ENCODE measurements at regions not wholly inside any gene's neighbourhood (a gene's known extent, or its start where the extent isn't known, plus 50 kb on each side); places are given as distances from the start of the nearest gene placed in this dataset.
"Not testable (repeated sequence)": the region's sequence is repeated elsewhere in the genome, so short reads cannot be mapped to it uniquely, and the experiment has no call there.

DNA sequence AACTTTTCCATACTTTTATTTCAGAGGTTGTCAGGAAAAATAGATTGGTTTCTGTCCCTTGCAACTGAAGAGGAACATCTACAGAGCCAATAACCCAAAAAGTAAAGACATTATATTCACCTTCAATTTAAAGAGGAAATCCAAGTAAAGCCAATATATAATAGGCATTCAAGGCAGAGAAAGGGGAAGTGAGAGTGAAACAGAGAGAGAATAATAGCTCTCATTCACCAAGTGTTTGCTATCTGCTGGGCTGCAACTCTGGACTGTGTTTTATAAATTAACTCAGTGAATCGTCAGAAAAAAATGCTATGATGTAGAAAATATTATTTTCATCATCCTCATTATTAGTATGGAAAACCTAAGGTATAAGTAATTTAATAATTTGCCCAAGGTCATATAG, 448.5 kb downstream of the TRAM1L1 start:
- H3K27ac ChIP-seq: no peak overlapping the region
- in situ Hi-C loops (cut with HindIII; ENCODE audit: low pct_ligation_motif_present, low sequenced_read_pairs): no loop called here
- no peaks in the 10 kb centered on the region for H3K27me3 ChIP-seq (replicated peaks)
- TF ChIP-seq, protein P1, sequence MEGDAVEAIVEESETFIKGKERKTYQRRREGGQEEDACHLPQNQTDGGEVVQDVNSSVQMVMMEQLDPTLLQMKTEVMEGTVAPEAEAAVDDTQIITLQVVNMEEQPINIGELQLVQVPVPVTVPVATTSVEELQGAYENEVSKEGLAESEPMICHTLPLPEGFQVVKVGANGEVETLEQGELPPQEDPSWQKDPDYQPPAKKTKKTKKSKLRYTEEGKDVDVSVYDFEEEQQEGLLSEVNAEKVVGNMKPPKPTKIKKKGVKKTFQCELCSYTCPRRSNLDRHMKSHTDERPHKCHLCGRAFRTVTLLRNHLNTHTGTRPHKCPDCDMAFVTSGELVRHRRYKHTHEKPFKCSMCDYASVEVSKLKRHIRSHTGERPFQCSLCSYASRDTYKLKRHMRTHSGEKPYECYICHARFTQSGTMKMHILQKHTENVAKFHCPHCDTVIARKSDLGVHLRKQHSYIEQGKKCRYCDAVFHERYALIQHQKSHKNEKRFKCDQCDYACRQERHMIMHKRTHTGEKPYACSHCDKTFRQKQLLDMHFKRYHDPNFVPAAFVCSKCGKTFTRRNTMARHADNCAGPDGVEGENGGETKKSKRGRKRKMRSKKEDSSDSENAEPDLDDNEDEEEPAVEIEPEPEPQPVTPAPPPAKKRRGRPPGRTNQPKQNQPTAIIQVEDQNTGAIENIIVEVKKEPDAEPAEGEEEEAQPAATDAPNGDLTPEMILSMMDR (IDR thresholded peaks at IDR 0.05; ENCODE audit: low read depth, low read length, missing control alignments): no peak
- H3K36me3 ChIP-seq (replicated peaks): no peaks in the 10 kb centered on the region
- DNase-seq: no peak
- H3K4me3 ChIP-seq (ENCODE audit: low read depth, low read length): no peak overlapping the region

DNA sequence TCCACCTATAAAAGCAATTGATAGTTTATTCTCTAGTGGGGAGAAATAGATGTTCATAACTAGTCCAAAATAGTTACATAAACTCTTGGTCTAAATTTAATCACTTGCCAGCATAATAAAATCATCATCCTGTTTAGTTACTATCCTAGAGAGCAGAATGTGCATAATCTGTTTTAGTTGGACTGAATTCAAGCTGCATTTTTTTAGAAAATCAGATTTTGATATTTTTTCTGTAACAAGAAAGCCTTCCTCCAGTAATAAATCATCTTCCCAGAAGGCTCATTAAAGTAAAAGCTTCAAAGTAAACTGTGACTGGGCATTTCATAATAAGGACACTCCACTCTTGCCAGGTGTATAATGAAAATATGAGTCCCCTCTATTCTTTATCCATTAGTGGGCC, 453.1 kb downstream of the TRAM1L1 start:
- Histone ChIP-seq H3K27me3 (replicated peaks) (no peaks in the 10 kb centered on the region), H3K4me3 (ENCODE audit: low read depth, low read length) (no peak overlapping the region), H3K36me3 (replicated peaks) (no peaks in the 10 kb centered on the region), H3K27ac (no peak overlapping the region)
- no peak for DNase-seq
- TF ChIP-seq, protein P1 (IDR thresholded peaks at IDR 0.05; ENCODE audit: low read depth, low read length, missing control alignments): no peak
- in situ Hi-C loops (cut with HindIII; ENCODE audit: low pct_ligation_motif_present, low sequenced_read_pairs): no loop called here

DNA sequence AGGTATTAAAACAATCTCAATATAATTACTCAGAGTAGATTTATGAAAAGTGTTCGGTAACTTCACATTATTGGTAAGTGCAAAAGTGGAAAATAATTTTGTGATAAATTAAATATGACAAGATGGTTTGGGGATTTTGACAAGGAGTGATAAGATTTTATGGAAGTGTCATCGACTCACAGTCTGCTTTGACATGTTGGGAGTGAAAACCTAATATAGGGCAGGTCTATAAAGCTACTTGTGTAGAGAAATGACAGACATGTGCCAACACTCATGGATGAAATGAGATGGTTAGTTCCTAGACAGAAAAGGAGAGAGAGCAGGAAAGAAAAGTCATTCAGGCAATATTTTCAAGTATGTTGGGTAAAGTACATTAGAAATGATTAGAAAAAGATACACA, 456.8 kb downstream of the TRAM1L1 start:
- H3K27ac ChIP-seq: no peak overlapping the region
- H3K27me3 ChIP-seq (replicated peaks): no peaks in the 10 kb centered on the region
- no peak for DNase-seq
- H3K36me3 ChIP-seq (replicated peaks): no peaks in the 10 kb centered on the region
- H3K4me3 ChIP-seq (ENCODE audit: low read depth, low read length): no peak overlapping the region
- TF ChIP-seq, protein P1 (IDR thresholded peaks at IDR 0.05; ENCODE audit: low read depth, low read length, missing control alignments): no peak
- in situ Hi-C loops (cut with HindIII; ENCODE audit: low pct_ligation_motif_present, low sequenced_read_pairs): no loop called here

DNA sequence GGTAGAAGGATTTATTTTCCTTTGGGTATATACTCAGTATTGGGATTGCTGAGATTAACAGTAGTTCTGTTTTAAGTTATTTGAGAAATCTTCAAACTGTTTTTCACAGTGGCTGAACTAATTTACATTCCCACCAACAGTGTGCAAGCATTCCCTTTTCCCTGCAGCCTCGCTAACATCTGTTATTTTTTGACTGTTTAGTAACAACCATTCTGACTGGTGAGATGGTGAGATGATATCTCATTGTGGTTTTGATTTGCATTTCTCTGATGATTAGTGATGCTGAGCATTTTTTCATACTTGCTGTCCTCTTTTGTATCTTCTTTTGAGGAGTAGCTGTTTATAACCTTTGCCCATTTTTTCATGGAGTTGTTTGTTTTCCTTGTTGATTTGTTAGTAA, 457.8 kb downstream of the TRAM1L1 start:
- Histone ChIP-seq H3K4me3 (ENCODE audit: low read depth, low read length) (no peak overlapping the region), H3K27me3 (replicated peaks) (no peaks in the 10 kb centered on the region), H3K36me3 (replicated peaks) (no peaks in the 10 kb centered on the region), H3K27ac (no peak overlapping the region)
- in situ Hi-C loops (cut with HindIII; ENCODE audit: low pct_ligation_motif_present, low sequenced_read_pairs): no loop called here
- DNase-seq: no peak
- TF ChIP-seq, protein P1 (IDR thresholded peaks at IDR 0.05; ENCODE audit: low read depth, low read length, missing control alignments): no peak

DNA sequence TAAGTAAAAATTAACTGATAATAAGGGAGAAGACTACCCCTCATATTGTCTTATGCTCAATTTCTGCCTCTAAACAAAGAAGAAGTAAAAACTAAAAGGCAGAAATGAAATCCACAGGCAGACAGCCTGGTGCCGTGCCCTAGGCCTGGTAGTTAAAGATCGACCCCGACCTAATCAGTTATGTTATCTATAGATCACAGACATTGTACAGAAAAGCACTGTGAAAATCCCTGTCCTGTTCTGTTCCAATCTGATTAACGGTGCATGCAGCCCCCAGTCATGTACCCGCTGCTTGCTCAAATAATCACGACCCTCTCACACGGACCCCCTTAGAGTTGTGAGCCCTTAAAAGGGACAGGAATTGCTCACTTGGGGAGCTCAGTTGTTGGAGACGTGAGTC, 465.9 kb downstream of the TRAM1L1 start:
- H3K4me3 ChIP-seq (ENCODE audit: low read depth, low read length); in situ Hi-C loops (cut with HindIII; ENCODE audit: low pct_ligation_motif_present, low sequenced_read_pairs); H3K27me3 ChIP-seq (replicated peaks); H3K36me3 ChIP-seq (replicated peaks); DNase-seq; H3K27ac ChIP-seq: not testable (repeated sequence)

DNA sequence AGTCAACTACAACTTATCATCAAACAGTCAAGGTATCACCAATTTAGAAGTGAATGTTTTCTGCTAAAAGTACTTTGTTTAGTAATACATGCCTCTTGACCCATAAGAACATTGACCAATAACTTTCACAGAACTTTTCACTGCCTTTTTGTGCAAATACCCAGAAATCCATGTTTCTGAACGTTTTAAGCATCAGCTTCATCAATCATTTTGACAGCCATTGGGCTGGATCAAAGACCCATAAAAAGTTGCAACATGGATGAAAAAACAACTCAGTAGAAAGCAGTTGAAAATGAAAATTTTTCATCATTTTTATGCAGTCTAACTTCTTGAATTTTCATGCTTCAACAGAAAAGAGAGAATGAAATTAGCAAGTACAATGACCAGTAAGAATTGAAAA, 466.7 kb downstream of the TRAM1L1 start:
- in situ Hi-C loops (cut with HindIII; ENCODE audit: low pct_ligation_motif_present, low sequenced_read_pairs): no loop called here
- DNase-seq: no peak

More for the DNA sequence above, 466.7 kb downstream of the TRAM1L1 start:
- H3K36me3 ChIP-seq (replicated peaks): no peaks in the 10 kb centered on the region
- no peaks in the 10 kb centered on the region for H3K27me3 ChIP-seq (replicated peaks)
- TF ChIP-seq, protein P1 (IDR thresholded peaks at IDR 0.05; ENCODE audit: low read depth, low read length, missing control alignments): no peak
- H3K27ac ChIP-seq: no peak overlapping the region
- H3K4me3 ChIP-seq (ENCODE audit: low read depth, low read length): no peak overlapping the region

Data from brain microvascular endothelial cell (primary cell).